ENCODE measurements at regions not wholly inside any gene's neighbourhood (a gene's known extent, or its start where the extent isn't known, plus 50 kb on each side); places are given as distances from the start of the nearest gene placed in this dataset.

GRCh38 chr10:107732045-107732444 lies 567.5 kb upstream of the SORCS1 start (continued):
- TF ChIP-seq EZH2 (IDR thresholded peaks at IDR 0.05; ENCODE audit: low read depth, unreplicated experiment) (no peak), JUNB (IDR thresholded peaks at IDR 0.05; ENCODE audit: unreplicated experiment) (no peak), POLR2AphosphoS5 (IDR thresholded peaks at IDR 0.05; ENCODE audit: low read depth) (no peak), STAT1 (IDR thresholded peaks at IDR 0.05; ENCODE audit: unreplicated experiment) (no peak), ZNF331 (CRISPR knock-in tag; IDR thresholded peaks at IDR 0.05; ENCODE audit: low read depth) (no peak), EZH2phosphoT487 (IDR thresholded peaks at IDR 0.05; ENCODE audit: unreplicated experiment) (no peak), CTCF (conservative IDR thresholded peaks at IDR 0.05; ENCODE audit: low read depth in 2 of 2) (no peak), ZNF114 (CRISPR knock-in tag; IDR thresholded peaks at IDR 0.05) (no peak)
- TF ChIP-seq, protein P1, sequence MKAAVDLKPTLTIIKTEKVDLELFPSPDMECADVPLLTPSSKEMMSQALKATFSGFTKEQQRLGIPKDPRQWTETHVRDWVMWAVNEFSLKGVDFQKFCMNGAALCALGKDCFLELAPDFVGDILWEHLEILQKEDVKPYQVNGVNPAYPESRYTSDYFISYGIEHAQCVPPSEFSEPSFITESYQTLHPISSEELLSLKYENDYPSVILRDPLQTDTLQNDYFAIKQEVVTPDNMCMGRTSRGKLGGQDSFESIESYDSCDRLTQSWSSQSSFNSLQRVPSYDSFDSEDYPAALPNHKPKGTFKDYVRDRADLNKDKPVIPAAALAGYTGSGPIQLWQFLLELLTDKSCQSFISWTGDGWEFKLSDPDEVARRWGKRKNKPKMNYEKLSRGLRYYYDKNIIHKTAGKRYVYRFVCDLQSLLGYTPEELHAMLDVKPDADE (IDR thresholded peaks at IDR 0.05) = no peak

- Histone ChIP-seq H3F3A (replicated peaks; ENCODE audit: low read depth) (no peaks in the 10 kb centered on the region), H3K4me3 (no peak overlapping the region), H3K27ac (ENCODE audit: low read depth) (no peak overlapping the region), H3K79me2 (replicated peaks; ENCODE audit: insufficient read depth) (no peaks in the 10 kb centered on the region), H4K20me1 (replicated peaks; ENCODE audit: insufficient read depth) (no peaks in the 10 kb centered on the region), H3K4me1 (ENCODE audit: insufficient read depth) (no peaks in the 10 kb centered on the region), H3K27me3 (ENCODE audit: insufficient read depth) (no peaks in the 10 kb centered on the region), H3K9me2 (ENCODE audit: insufficient read depth) (no peaks in the 10 kb centered on the region; the same call in 1 of the 2 replicates), H3K4me2 (no peak overlapping the region), H2AFZ (no peak overlapping the region), H3K36me3 (ENCODE audit: insufficient read depth) (no peaks in the 10 kb centered on the region)
- peaks cover 2% of the 10 kb centered on the region; the same call in 1 of the 3 replicates for H3K9me3 Mint-ChIP-seq
- no peak overlapping the region for H3K4me3 Mint-ChIP-seq
- ATAC-seq = no peak
- DNase-seq (ENCODE audit: low spot score) = no peak
- H3K4me1 Mint-ChIP-seq = peaks cover 3% of the 10 kb centered on the region
- H3K27ac Mint-ChIP-seq = no peak overlapping the region
- no peaks in the 10 kb centered on the region for H3K36me3 Mint-ChIP-seq (ENCODE audit: low read depth)
- H3K27me3 Mint-ChIP-seq (ENCODE audit: insufficient read depth, low read depth, poor library complexity) = no peaks in the 10 kb centered on the region
- TF ChIP-seq, protein P1 (IDR thresholded peaks at IDR 0.05) = no peak
- TF ChIP-seq NANOG (IDR thresholded peaks at IDR 0.05; ENCODE audit: borderline replicate concordance) (no peak), EZH2 (IDR thresholded peaks at IDR 0.05; ENCODE audit: low read depth, unreplicated experiment) (no peak), CTCF (conservative IDR thresholded peaks at IDR 0.05; ENCODE audit: low read depth in 2 of 2) (no peak), STAT1 (IDR thresholded peaks at IDR 0.05; ENCODE audit: unreplicated experiment) (no peak), POLR2AphosphoS5 (IDR thresholded peaks at IDR 0.05; ENCODE audit: low read depth) (no peak), EZH2phosphoT487 (IDR thresholded peaks at IDR 0.05; ENCODE audit: unreplicated experiment) (no peak), CREB1 (CRISPR knock-in tag; IDR thresholded peaks at IDR 0.05; ENCODE audit: low read depth) (no peak), ZNF114 (CRISPR knock-in tag; IDR thresholded peaks at IDR 0.05) (no peak), ZNF331 (CRISPR knock-in tag; IDR thresholded peaks at IDR 0.05; ENCODE audit: low read depth) (no peak)
- TF ChIP-seq, protein P2, sequence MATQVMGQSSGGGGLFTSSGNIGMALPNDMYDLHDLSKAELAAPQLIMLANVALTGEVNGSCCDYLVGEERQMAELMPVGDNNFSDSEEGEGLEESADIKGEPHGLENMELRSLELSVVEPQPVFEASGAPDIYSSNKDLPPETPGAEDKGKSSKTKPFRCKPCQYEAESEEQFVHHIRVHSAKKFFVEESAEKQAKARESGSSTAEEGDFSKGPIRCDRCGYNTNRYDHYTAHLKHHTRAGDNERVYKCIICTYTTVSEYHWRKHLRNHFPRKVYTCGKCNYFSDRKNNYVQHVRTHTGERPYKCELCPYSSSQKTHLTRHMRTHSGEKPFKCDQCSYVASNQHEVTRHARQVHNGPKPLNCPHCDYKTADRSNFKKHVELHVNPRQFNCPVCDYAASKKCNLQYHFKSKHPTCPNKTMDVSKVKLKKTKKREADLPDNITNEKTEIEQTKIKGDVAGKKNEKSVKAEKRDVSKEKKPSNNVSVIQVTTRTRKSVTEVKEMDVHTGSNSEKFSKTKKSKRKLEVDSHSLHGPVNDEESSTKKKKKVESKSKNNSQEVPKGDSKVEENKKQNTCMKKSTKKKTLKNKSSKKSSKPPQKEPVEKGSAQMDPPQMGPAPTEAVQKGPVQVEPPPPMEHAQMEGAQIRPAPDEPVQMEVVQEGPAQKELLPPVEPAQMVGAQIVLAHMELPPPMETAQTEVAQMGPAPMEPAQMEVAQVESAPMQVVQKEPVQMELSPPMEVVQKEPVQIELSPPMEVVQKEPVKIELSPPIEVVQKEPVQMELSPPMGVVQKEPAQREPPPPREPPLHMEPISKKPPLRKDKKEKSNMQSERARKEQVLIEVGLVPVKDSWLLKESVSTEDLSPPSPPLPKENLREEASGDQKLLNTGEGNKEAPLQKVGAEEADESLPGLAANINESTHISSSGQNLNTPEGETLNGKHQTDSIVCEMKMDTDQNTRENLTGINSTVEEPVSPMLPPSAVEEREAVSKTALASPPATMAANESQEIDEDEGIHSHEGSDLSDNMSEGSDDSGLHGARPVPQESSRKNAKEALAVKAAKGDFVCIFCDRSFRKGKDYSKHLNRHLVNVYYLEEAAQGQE (IDR thresholded peaks at IDR 0.05; ENCODE audit: unreplicated experiment) = no peak
Observed at GRCh38 chr10:107728807-107729206, 564.3 kb upstream of the SORCS1 start.

Measured in GM23338 (cell line).